ENCODE measurements at regions not wholly inside any gene's neighbourhood (a gene's known extent, or its start where the extent isn't known, plus 50 kb on each side); places are given as distances from the start of the nearest gene placed in this dataset.
A peak's percentile ranks its signal among the peaks of the same experiment; 100 is the strongest.

DNA sequence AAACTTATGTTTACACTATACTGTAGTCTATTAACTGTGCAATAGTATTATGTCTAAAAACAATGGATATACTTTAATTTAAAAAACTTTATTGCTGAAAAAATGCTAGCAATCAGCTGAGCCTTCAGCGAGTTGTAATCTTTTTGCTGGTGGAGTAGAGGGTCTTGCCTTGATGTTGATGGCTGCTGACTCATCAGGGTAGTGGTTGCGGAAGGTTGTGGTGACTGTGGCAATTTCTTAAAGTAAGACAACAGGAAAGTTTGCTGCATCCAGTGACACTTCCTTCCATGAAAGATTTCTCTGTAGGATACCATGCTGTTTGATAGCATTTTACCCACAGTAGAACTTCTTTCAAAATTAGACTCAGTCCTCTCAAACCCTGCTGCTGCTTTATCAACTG, 234.7 kb upstream of the CSF3R start:
- DNase-seq = no peak

DNA sequence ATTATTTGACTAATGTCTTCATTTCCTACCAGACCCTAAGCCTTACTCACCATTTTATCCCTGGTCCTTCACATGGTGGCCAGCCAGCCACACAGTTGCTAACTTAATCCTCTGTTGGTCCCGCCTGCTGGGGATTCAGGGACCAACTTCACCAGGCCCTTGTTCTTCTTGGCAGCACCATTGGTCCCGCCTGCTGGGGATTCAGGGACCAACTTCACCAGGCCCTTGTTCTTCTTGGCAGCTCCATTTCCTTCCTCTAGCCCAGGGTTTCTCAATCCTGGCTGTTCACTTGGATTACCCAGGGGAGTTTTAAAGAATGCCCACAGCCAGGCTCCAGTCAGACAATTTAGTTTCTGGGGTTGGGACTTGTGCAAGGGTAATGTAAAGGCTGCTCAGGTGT, 233.1 kb upstream of the CSF3R start:
- no peak for DNase-seq

DNA sequence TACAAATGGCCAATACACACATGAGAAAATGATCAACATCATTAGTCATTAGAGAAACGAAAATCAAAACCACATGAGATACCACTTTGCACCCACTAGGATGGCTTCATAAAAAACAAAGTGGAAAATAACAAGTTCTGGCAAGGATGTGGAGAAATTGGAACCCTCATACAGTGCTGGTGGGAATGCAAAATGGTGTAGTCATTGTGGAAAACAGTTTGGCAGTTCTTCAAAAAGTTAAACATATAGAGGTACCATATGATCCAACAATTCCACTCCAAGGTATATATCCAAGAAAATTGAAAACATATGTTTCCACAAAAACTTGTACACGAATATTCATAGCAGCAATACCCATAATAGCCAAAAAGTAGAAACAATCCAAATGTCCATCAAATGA, 231.6 kb upstream of the CSF3R start:
- DNase-seq = no peak

DNA sequence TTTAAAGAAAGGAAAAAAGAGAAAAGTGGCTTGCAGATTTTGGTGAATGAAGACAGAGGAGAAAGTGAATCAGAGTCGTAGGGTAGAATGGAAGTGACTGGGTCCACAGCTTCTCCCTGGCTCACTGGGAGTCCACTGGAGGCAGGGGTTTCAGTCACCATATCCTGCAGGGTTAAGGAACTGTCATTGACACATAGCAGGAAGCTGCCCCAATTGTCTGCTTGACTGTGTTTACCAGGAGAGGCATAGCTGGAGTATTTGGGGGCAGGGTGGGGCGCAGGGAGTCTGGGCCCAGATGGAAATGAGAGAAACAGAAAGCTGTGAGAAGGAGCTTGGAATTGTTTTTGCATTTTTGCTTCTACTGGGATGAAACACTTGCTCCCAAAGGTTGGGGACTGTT, 228.8 kb upstream of the CSF3R start:
- no peak for DNase-seq

DNA sequence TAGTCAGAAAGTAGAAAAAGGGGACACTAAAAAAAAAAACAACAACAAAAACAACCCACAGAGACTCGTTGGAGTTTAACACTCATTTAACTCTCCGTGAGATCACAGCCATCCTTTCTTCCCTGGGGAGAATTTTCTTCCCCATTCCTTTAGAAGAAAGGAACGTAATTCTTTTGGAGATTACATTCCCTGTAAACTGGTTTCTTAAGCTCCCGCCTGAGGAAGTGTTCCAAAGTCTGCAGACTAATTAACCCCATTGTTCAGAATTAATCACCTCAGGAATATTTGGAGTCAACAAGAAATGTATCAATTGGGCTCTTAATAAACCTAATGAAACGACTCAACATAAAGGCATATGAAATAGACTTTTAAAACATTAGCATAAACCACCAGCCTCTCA, 228.2 kb upstream of the CSF3R start:
- no peak for DNase-seq

DNA sequence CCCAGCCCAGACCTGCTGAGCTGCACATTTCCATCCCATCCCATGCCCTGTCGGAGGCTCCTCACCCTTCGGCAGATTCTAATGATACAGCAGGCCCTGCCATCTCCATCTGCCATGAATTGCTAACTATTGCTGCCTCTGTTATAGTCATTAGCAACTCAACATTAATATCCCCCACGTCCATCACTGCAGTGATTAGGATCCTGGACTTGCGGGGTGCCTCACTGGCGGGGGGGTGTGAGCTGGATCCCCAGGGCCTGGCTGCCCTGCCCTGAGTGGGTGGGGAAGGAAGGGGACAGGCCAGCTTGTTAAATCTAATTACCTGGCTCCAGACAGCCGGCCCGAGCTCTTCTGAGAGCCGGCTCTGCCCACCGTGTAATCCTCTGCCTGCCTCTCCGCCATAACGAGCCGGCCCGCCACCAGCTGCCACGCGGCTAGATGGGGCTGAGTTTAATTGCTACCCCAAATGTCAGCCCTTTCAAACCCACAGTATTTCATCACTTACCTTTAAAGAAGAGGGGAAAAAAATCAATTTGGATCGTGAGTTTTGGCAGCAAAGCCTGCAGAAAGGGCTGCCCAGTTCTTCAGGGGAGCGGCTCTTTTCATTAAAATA, 227.3 kb upstream of the CSF3R start:
- no peak for DNase-seq

DNA sequence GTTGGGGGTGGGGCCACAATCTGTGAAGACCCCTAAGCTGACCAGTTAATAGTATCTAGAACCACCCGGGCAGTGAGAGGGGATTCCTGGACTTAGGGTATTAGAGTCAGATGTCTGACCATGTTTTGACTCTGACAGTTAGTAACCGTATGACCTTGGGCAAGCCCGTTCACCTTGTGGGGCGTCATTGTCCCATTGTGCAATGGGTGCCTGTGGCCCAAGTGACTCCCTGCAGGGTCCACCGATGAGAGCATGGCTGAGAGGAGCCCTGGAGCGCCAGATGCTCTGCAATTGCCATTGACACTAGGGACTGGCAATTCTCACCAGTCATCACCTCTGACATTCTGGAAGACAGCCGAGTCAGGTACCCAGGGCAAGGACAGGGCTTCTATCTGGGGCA, 225.9 kb upstream of the CSF3R start:
- no peak for DNase-seq

DNA sequence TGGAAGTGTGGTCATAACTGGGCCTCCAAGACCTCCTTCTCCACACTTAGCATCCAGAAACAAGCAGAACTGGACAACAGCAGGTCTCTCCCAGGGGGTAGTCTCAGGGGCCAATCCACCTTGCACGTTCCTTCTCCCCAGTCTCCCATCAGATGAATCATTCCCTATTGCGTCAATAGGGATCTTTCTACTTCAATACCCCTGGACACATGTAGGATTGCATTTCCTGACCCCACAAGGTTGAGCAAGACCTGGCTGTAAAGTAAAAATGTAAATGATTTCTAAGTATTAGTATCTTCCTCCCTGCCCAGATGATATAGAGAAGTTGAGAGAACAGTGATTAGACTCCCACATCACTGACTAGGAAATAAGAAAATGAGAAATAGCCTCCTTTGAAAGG, 224.5 kb upstream of the CSF3R start:
- DNase-seq = no peak

DNA sequence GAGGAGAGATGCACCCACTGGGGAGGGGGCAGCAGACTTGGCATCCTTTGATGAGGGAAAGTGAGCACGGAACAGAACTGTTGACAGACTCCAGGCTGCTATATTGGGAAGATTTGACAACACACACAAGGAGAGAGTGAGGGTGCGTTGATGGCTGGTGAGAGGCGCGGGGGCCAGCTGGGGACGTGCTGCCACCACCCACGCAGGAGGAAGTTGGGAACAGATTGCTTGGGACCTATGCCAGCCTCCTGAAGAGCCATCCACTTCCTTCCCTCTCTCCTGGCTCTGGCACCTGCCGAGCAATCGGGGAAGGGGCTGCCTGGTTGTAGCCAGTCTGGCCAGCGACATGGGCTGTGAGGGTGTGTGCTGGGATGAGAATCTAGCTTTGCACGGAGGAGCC, 223.7 kb upstream of the CSF3R start:
- DNase-seq = no peak

DNA sequence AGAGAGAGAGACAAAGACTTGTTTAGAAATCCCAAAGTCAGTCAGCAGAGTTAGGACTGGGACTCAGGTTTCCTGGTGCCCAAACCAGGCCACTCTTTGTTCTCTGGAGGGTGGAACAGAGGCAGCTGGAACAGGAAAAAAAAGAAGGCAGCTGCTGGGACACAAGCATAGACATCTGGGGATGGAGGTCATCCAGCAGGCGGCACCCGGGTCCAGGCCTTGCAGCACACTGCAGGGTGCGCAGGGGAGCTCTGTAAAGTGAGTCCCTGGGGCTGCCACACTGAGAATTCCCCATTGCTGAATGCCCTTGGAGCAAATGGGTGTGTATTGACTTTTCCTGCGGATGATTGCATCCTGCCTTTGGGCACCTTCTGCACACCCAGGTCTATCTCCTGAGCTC, 222.9 kb upstream of the CSF3R start:
- no peak for DNase-seq

DNA sequence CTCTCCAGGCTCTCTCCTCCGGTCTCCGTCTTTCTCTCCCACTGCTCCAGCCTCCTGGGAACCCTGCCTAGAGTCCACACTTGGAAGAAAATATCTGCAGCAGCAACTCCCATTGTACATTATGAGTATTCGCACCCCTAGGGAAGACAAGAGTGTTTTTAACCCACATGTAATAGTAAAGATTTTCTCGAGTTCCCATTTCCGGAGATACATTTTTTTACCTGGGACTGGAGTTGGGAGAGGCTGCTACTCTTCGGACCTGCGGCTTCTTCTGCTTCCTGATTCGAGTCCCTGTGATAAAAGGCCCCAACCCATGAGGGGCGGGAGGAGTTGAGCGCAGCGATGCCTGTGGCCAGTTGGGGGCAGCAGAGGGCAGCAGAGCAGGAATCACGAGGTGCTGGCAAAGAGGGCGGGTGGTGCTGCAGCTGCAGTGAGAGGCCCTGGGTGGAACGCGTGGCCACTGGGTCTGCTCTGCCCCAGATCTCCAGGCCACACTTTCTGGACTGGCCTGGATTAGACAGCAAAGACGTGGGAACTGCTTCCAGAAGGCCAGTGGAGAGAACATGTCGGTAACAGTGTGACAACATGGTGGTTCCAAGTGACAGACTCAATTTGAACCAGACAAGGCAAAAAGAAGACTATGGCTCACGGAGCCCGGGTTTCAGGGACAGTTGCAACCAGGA, 221.0 kb upstream of the CSF3R start:
- DNase-seq = peak; percentile 67

DNA sequence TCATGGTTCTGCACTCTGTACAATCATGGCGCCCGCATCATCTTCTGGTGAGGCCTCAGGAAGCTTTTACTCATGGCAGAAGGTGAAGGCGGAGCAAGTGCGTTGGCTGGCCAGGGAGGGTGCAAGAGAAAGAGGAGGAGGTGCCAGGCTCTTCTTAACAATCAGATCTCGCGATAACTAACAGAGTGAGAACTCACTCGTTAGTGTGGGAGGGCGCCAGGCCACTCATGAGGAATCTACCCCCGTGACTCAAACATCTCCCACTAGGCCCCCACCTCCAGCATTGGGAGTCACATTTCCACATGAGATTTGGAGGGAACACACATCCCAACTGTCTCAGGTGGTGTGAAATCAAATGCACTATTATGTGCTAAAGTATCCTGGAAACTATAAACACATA, 220.2 kb upstream of the CSF3R start:
- DNase-seq = no peak

DNA sequence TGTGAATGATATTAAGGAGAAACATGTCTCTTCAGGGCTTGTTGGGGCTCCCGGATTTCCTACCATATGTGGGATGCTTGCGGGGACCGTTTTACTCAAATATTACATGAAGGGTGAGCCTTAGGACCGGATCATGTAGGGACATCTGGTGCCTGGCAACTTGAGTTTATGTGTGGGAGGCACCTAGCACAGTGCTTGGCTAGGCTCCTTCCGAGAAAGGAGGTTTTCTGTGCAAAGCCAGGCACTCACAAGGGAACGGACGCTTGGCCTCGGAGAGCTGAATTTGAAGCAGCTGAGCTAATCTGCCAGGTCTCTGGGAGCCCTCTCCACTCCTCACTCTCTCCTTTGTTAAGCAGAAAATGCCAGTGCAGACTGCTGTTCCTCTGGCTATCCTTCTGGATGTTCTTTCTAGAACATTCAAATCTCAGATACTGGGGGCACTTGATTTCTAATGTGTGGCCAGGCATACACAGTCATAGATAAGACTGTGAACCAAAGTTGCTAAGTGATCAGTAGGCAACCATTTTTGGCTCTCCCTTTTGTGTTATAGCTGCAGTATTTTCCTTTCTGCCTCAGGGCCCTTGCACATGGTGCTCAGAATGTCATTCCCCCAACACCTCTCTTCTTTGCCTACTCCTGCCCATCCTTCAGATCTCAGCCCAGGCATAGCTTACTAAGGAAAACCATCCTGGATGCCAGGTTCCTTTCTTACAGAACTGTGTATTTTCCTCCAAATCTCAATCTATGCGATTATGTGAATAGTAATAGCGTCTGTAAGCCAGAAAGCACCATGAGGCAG, 216.6 kb upstream of the CSF3R start:
- no peak for DNase-seq

DNA sequence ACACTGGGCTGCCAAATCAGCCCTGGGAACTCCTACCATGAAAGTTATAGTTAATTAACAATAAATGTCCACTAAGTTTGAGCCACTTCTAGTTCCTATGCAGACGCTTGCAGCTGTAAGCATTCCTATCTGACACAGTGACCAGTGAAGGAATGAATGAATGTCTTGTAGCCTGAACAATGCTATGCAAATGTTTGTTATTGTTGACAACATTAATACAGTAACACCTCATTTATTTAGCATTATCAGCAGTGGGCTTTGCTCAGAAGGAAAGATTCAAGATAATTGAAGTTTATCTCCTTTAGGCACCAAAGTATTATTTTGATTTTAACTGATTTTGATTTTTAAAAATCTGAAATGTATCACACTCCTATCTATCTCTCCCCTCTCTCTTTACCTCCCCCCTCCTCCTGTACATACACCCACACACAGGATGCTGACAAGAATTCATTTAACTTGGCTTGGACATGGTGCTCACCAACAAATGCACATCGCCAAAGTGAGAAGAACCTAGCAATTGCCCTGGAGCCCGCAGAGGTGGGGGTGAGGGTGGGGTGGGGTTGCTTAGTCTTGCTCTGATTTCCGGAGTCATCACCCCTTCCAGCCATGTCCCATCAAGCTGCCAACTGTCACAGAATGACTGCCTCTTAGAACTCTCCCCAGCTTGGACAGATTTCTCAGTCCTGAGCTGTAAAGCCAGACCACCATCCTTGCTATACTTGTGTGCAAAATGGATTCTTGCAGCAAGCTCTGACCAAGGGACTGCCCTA, 215.3 kb upstream of the CSF3R start:
- no peak for DNase-seq

DNA sequence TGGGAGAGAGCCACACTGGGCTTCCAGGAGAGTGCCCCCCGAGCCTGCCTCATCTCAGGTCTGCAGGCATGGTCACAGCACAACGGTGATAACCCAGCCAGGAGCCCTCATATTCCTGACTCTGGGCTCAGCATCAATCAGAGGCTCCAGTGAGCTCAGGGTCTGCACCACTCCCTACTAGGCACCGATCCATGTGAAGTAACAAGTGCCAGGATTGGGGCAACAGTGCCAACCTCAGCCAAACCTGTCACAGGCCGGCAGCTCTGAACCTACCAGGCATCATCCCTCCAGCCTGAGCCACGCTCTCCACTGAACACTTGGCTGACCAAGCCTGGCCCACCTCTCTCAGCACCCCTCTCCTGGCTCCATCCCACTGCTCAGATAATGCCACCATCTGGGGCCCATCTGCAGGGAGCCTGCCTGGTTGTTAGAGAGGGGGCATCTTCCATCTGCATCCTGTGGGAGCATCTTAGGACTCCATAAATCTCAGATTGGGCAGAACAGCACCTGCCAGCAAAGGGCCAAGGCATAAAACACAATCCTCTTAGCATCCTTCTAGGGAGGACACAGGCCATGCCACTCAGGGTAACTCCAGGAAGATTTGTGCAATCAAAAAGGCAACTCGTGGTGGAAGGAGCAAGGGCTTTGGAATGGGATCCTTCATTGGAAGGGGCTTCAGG, 213.7 kb upstream of the CSF3R start:
- no peak for DNase-seq

DNA sequence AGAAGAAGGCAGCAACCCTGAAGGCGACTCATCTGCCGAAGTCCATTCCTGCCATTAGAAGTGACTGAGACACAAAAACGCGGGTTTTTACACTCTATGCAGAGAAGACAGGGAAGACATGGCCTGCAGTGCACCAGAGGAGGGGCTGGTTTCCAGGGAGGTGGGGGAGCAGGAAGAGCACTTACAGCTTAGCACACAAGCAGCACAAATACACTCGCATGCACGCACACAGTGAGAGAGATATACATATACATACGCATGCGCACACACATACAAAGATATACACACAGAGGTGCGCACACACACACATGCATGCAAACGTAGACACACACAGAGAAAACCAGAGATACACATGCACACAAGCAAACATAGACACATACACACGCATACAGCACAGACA, 210.9 kb upstream of the CSF3R start:
- no peak for DNase-seq

DNA sequence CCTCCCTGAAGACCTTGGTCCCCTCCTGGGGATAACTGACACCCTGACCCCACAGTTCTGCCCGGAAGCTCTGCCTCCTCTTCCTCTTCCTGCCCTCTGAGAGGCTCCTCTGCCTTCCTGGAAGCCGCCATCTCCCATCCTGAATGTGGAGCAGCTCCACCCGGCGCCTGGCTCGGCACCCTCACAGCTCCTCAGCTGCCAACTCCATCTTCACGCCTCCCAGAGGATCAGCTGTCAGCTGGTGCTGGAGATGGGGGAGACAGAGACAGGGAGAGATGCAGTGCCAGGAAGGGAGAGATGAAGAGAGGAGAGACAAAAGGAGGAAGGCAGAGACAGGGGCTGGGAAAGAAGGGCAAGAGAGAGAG, 210.4 kb upstream of the CSF3R start:
- no peak for DNase-seq

DNA sequence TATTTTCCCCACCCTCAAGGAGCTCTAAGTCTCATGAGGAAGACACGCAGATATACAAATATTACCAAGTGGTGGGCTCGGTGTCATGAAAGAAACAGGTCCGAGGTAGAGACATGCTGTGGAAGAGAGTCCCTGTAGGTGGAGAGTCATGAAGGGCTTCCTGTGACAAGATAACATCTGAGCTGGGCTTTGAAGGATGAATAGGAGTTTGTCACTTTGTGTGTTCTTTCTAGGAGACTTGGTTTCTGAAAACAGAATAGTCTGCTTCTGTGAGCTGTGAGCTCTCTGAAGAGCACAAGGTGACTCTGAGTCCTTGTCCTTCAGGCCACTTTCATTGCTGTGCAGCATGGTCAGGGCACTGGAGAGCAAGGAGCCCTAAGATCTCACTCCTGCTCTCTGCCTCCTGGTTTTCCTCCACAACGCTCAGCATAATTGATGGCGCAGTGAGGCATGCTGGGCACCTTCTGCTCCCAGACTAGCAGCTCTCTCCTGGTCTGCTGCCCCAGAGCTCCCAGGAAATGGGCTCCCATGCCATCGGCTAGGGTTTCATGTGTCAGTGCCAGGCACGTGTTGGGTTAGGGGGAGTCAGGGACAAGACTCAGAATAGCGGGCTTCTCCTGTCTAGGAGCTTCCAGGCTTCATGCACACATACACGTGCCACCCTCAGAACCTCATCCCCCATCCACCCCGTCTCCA, 209.9 kb upstream of the CSF3R start:
- no peak for DNase-seq

DNA sequence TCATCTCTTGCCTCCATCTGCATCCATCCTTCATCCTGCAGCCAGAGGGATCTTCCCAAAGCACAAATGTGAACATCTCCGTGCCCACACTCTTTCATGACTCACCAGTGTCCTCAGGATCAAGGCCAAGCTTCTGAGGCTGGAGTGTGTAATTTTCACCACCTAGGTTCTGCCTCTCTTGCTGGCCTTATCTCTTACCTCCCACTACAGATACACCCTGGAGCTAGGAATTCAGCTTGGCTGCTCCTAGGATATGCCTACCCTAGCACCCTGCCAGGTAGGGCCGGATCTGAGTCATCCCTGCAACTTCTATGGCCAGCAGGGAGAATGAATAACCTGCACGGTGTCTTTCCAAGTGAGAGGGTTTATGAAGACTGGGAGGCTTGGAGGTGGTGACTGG, 208.7 kb upstream of the CSF3R start:
- DNase-seq = no peak

DNA sequence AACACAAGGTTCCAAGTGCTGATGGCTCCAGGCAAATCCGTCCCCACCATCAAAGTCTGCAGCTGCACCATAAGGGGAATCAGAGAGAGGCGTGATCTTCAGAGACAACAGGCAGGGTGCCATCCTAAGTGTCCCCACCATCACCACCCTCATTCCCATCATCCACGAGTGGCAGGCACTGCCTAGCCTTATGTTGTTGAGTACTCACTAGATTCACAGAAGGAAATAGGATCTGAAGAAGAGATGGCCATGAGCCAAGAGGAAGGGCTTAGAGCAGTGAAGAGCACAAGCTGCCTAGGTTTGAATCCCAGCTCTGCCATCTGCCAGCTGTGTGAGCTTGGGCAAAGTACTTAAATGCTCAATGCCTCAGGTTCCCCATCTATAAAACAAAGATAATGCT, 207.3 kb upstream of the CSF3R start:
- DNase-seq = no peak

DNA sequence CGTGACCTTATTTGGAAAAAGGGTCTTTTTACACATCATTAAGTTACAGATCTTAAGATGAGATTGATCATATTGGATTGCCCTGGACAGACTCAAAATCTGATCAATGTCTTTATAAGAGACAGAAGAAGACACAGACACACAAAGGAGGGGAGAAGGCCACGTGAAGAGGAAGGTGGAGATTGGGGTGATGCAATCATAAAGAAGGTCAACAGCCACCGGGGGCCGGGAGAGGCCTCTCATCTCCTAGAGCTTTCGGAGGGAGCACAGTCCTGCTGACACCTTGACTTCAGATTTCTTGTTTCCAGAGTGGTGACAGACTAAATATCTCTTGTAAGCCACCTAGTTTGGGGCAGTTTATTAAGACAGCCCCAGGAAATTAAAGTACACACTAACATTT, 204.6 kb upstream of the CSF3R start:
- DNase-seq = no peak

DNA sequence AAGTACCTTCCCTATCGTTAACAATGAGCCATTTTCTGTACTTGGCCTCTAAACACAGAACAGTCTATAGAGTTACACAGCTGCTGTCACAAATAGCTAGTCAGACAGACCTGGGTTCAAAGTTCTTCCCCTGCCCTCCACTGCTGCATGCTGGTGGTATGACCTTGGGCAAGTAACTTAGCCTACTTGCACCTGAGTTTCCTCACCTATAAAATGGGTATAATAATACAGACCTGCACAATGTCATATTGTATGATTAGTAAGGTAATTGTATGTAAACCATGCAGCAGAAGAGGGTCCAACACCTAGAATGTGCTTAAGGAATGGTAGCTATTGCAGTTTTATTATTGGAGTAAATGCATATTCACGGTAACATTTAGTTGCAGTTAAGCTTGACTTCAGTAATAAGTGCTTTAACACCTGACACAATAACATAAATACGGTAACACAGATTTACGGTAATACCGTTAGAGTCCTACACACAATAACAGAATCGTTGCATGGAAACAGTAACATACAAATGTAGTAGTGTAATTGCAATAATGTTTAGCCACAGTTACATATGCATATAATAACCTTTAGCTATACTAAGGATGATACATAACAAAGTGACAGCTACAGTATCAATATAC, 193.3 kb upstream of the CSF3R start:
- DNase-seq = no peak

Data from activated CD4-positive, CD25-positive, alpha-beta regulatory T cell treated with anti-CD3 and anti-CD28 coated beads, Interleukin-2, amount 50 U/mL, for 72 hours (primary cell).